DND-41 (cell line): ENCODE measurements at regions not wholly inside any gene's neighbourhood (a gene's known extent, or its start where the extent isn't known, plus 50 kb on each side); places are given as distances from the start of the nearest gene placed in this dataset.
"Not testable (repeated sequence)": the region's sequence is repeated elsewhere in the genome, so short reads cannot be mapped to it uniquely, and the experiment has no call there.

Experiments used
- ATAC-seq: fragments of 200-7000 bp; cut with Tn5 transposase; 3 replicates; pipeline ENCODE4 v1.9.1; 2021; ENCODE audit warnings: low read depth; ENCODE audit not compliant: insufficient read depth
- DNase-seq: peaks from one replicate; pipeline ENCODE4 v3.0.0-alpha.2; 2020
- H2AFZ ChIP-seq: 2 replicates; pipeline ENCODE4 v1.6.0; 2012; ENCODE audit warnings: low read depth, low read length
- H3K27ac ChIP-seq: 2 replicates; pipeline ENCODE4 v1.5.1; 2012; ENCODE audit warnings: low read length, inconsistent platforms
- H3K27me3 ChIP-seq: fragments of 200-600 bp; sonication (generic); 2 replicates; pipeline ENCODE4 v1.6.0; 2012; ENCODE audit warnings: low read length, mild to moderate bottlenecking, inconsistent platforms; ENCODE audit not compliant: insufficient read depth, poor library complexity
- H3K36me3 ChIP-seq: 2 replicates; pipeline ENCODE4 v1.5.1; 2012; ENCODE audit warnings: low read length, inconsistent platforms; ENCODE audit not compliant: insufficient read depth
- H3K4me1 ChIP-seq: 2 replicates; pipeline ENCODE4 v1.5.1; 2012; ENCODE audit warnings: mild to moderate bottlenecking, low read length; ENCODE audit not compliant: insufficient read depth
- H3K4me2 ChIP-seq: 2 replicates; pipeline ENCODE4 v1.6.0; 2012; ENCODE audit warnings: mild to moderate bottlenecking, moderate library complexity, low read length, inconsistent platforms; ENCODE audit not compliant: insufficient read depth
- H3K4me3 ChIP-seq, 2 experiments: fragments of 200-600 bp in 1 of 2; shearing (Covaris generic) in 1 of 2; 2 replicates each; pipeline ENCODE4 v1.5.1; 2012 to 2016; ENCODE audit warnings: inconsistent platforms in 2 of 2, low read length in 2 of 2, mild to moderate bottlenecking in 2 of 2, low read depth in 1 of 2, moderate library complexity in 1 of 2
- H3K79me2 ChIP-seq: 2 replicates; pipeline ENCODE4 v1.6.0; 2012; ENCODE audit warnings: low read length, inconsistent platforms; ENCODE audit not compliant: insufficient read depth
- H3K9ac ChIP-seq: 2 replicates; pipeline ENCODE4 v1.6.0; 2012; ENCODE audit warnings: low read depth, mild to moderate bottlenecking, inconsistent platforms, low read length, moderate library complexity
- H3K9me3 ChIP-seq: 2 replicates; pipeline ENCODE4 v1.5.1; 2012; ENCODE audit warnings: low read length, moderate library complexity, mild to moderate bottlenecking, inconsistent platforms; ENCODE audit not compliant: insufficient read depth, severe bottlenecking
- H4K20me1 ChIP-seq: 2 replicates; pipeline ENCODE4 v1.6.0; 2012; ENCODE audit warnings: low read length; ENCODE audit not compliant: insufficient read depth
- CTCF ChIP-seq: IDR thresholded peaks from 2 replicates; pipeline ENCODE4 v1.5.1; 2012; ENCODE audit warnings: borderline replicate concordance, low read length, moderate library complexity, mild to moderate bottlenecking; ENCODE audit not compliant: poor library complexity, severe bottlenecking; ENCODE audit errors: extremely low read depth
- EZH2 ChIP-seq: IDR thresholded peaks from 3 replicates; pipeline ENCODE4 v1.6.1; 2012; ENCODE audit warnings: borderline replicate concordance, low read depth, mild to moderate bottlenecking, moderate library complexity, low read length, inconsistent platforms; ENCODE audit not compliant: severe bottlenecking

- no peaks in the 10 kb centered on the region for H3K79me2 ChIP-seq
- H3K9ac ChIP-seq, result no peak overlapping the region
- H4K20me1 ChIP-seq, result no peaks in the 10 kb centered on the region
- no peak overlapping the region for H2AFZ ChIP-seq
- no peaks in the 10 kb centered on the region for H3K36me3 ChIP-seq
- no peaks in the 10 kb centered on the region for H3K27me3 ChIP-seq
- ATAC-seq (no peak), DNase-seq (no peak)
- no peaks in the 10 kb centered on the region for H3K4me1 ChIP-seq
- H3K4me3 ChIP-seq, result no peak overlapping the region
- no peaks in the 10 kb centered on the region for H3K9me3 ChIP-seq
- H3K4me2 ChIP-seq, result no peak overlapping the region
- TF ChIP-seq CTCF, result no peak
- TF ChIP-seq EZH2, result no peak
- no peak overlapping the region for H3K27ac ChIP-seq
These were observed 56.4 kb upstream of the GPR31 start for GRCh38 chr6:167214206-167214605.

- H3K36me3 ChIP-seq, H3K9me3 ChIP-seq, H3K79me2 ChIP-seq, H4K20me1 ChIP-seq, H3K27me3 ChIP-seq, H3K27ac ChIP-seq, H3K4me3 ChIP-seq, DNase-seq, H3K4me2 ChIP-seq, H3K4me1 ChIP-seq, H3K9ac ChIP-seq, ATAC-seq, H2AFZ ChIP-seq: not testable (repeated sequence)
These were observed 57.9 kb upstream of the GPR31 start for GRCh38 chr6:167215429-167216250.

- not testable (repeated sequence) for H3K4me1 ChIP-seq, H2AFZ ChIP-seq, H3K79me2 ChIP-seq, ATAC-seq, H3K9ac ChIP-seq, H3K27me3 ChIP-seq, H3K27ac ChIP-seq, H4K20me1 ChIP-seq, H3K4me2 ChIP-seq, H3K4me3 ChIP-seq, H3K36me3 ChIP-seq, DNase-seq, H3K9me3 ChIP-seq
These were observed 58.7 kb upstream of the GPR31 start for GRCh38 chr6:167216390-167217050.

GRCh38 chr6:167217073-167217472 is 59.3 kb upstream of the GPR31 start:
- H4K20me1 ChIP-seq, H3K4me1 ChIP-seq, H3K27me3 ChIP-seq, H3K36me3 ChIP-seq, ATAC-seq, H3K9ac ChIP-seq, H3K9me3 ChIP-seq, H2AFZ ChIP-seq, H3K4me2 ChIP-seq, DNase-seq, H3K79me2 ChIP-seq, H3K4me3 ChIP-seq, H3K27ac ChIP-seq: not testable (repeated sequence)
